HepG2 (cell line): ENCODE measurements at regions not wholly inside any gene's neighbourhood (a gene's known extent, or its start where the extent isn't known, plus 50 kb on each side); places are given as distances from the start of the nearest gene placed in this dataset.

Experiments used
- ATF2 ChIP-seq: sonication (generic); formaldehyde crosslinking; IDR thresholded peaks from 2 replicates; pipeline ENCODE4 v1.4.0; 2020; ENCODE audit warnings: missing genetic modification reagents
- CHCHD3 ChIP-seq: sonication (generic); formaldehyde crosslinking; IDR thresholded peaks from 2 replicates; pipeline ENCODE4 v1.8.0; 2022; ENCODE audit warnings: mild to moderate bottlenecking, missing genetic modification reagents, moderate library complexity
- DR1 ChIP-seq: sonication (generic); formaldehyde crosslinking; IDR thresholded peaks from 2 replicates; pipeline ENCODE4 v1.8.0; 2021; ENCODE audit warnings: mild to moderate bottlenecking, missing genetic modification reagents, inconsistent platforms
- EEA1 ChIP-seq: sonication (generic); formaldehyde crosslinking; IDR thresholded peaks from 2 replicates; pipeline ENCODE4 v1.5.1; 2020; ENCODE audit warnings: mild to moderate bottlenecking, missing genetic modification reagents, borderline replicate concordance
- HOXA7 ChIP-seq: sonication (generic); formaldehyde crosslinking; IDR thresholded peaks from 2 replicates; pipeline ENCODE4 v1.8.1; 2022; ENCODE audit warnings: mild to moderate bottlenecking, missing genetic modification reagents, moderate library complexity
- MAFF ChIP-seq: IDR thresholded peaks from 2 replicates; pipeline ENCODE4 v1.6.1; 2011; ENCODE audit warnings: low read depth, low read length, improper control_type of control experiment
- MAFK ChIP-seq, 2 experiments: IDR thresholded peaks in 1 of 2; conservative IDR thresholded peaks in 1 of 2; 2 replicates each; pipeline ENCODE4 v1.6.1; 2011; ENCODE audit warnings: improper control_type of control experiment in 2 of 2, low read length in 2 of 2
- MAX ChIP-seq: IDR thresholded peaks from 2 replicates; pipeline ENCODE4 v1.6.1; 2012; ENCODE audit warnings: inconsistent platforms
- NR2F2 ChIP-seq: IDR thresholded peaks from 2 replicates; pipeline ENCODE4 v1.6.1; 2012; ENCODE audit warnings: low read depth, inconsistent platforms, borderline replicate concordance
- PHF8 ChIP-seq: sonication (generic); formaldehyde crosslinking; IDR thresholded peaks from 2 replicates; pipeline ENCODE4 v1.5.0; 2020; ENCODE audit warnings: missing genetic modification reagents
- RFX3 ChIP-seq: IDR thresholded peaks from 2 replicates; pipeline ENCODE4 v1.6.1; 2016; ENCODE audit warnings: missing biosample characterization, missing genetic modification reagents
- SAFB2 ChIP-seq: sonication (generic); formaldehyde crosslinking; IDR thresholded peaks from 2 replicates; pipeline ENCODE4 v1.5.1; 2020; ENCODE audit warnings: missing genetic modification reagents, low read depth, mild to moderate bottlenecking, borderline replicate concordance
- SATB2 ChIP-seq: sonication (generic); formaldehyde crosslinking; IDR thresholded peaks from 2 replicates; pipeline ENCODE4 v1.5.0; 2020; ENCODE audit warnings: missing genetic modification reagents
- SOX6 ChIP-seq, 2 experiments: fragments of 450-650 bp in 1 of 2; sonication (generic) in 1 of 2; formaldehyde crosslinking in 1 of 2; IDR thresholded peaks; 2 replicates each; pipeline versions ENCODE4 v1.4.0 to v1.6.1; 2017 to 2020; ENCODE audit warnings: antibody characterized with exemption in 1 of 2, mild to moderate bottlenecking in 1 of 2, missing genetic modification reagents in 1 of 2
- SP4 ChIP-seq: sonication (generic); formaldehyde crosslinking; IDR thresholded peaks from 2 replicates; pipeline ENCODE4 v1.8.1; 2023; ENCODE audit warnings: mild to moderate bottlenecking, missing genetic modification reagents
- TEAD2 ChIP-seq: sonication (generic); formaldehyde crosslinking; IDR thresholded peaks from 2 replicates; pipeline ENCODE4 v1.9.0; 2021; ENCODE audit warnings: missing genetic modification reagents
- TFDP1 ChIP-seq: IDR thresholded peaks from 2 replicates; pipeline ENCODE4 v1.6.1; 2016; ENCODE audit warnings: missing compliant biosample characterization, missing genetic modification reagents, borderline replicate concordance
- YEATS4 ChIP-seq: sonication (generic); formaldehyde crosslinking; IDR thresholded peaks from 2 replicates; pipeline ENCODE4 v1.4.0; 2020; ENCODE audit warnings: missing genetic modification reagents, borderline replicate concordance
- ZBTB20 ChIP-seq: sonication (generic); formaldehyde crosslinking; IDR thresholded peaks from 2 replicates; pipeline ENCODE4 v1.8.1; 2023; ENCODE audit warnings: missing genetic modification reagents, low read depth, mild to moderate bottlenecking, borderline replicate concordance
- ZBTB3 ChIP-seq: sonication (generic); formaldehyde crosslinking; IDR thresholded peaks from 2 replicates; pipeline ENCODE4 v1.4.0; 2020; ENCODE audit warnings: low read depth, mild to moderate bottlenecking, moderate library complexity, missing genetic modification reagents, borderline replicate concordance
- ZBTB44 ChIP-seq: sonication (generic); formaldehyde crosslinking; IDR thresholded peaks from 2 replicates; pipeline ENCODE4 v1.4.0; 2020; ENCODE audit warnings: missing genetic modification reagents
- ZEB1 ChIP-seq: IDR thresholded peaks from 2 replicates; pipeline ENCODE4 v1.6.1; 2012; ENCODE audit warnings: mild to moderate bottlenecking, low read depth, inconsistent platforms; ENCODE audit not compliant: insufficient replicate concordance
- ZNF160 ChIP-seq: sonication (generic); formaldehyde crosslinking; IDR thresholded peaks from 2 replicates; pipeline ENCODE4 v1.8.0; 2022; ENCODE audit warnings: mild to moderate bottlenecking, inconsistent platforms, missing genetic modification reagents
- ZNF224 ChIP-seq: sonication (generic); formaldehyde crosslinking; IDR thresholded peaks from 2 replicates; pipeline ENCODE4 v1.5.0; 2020; ENCODE audit warnings: mild to moderate bottlenecking, missing genetic modification reagents
- ZNF292 ChIP-seq: sonication (generic); formaldehyde crosslinking; IDR thresholded peaks from 2 replicates; pipeline ENCODE4 v1.8.1; 2022; ENCODE audit warnings: mild to moderate bottlenecking, low read depth, missing genetic modification reagents, borderline replicate concordance
- ZNF549 ChIP-seq: sonication (generic); formaldehyde crosslinking; IDR thresholded peaks from 2 replicates; pipeline ENCODE4 v1.5.0; 2020; ENCODE audit warnings: missing genetic modification reagents

GRCh38 chr1:213492161-213493041 lies 441.4 kb downstream of the RPS6KC1 start (continued):
- TF ChIP-seq MAX (peak; percentile 64), DR1 (CRISPR knock-in tag) (0 out of 2 replicates have a peak, but pooled peaks have one; percentile 33), ZBTB20 (CRISPR knock-in tag) (0 out of 2 replicates have a peak, but pooled peaks have one; percentile 18), SAFB2 (CRISPR knock-in tag) (no peak), MAFK (conservative IDR thresholded peaks at IDR 0.05 in 1 of 2, IDR thresholded peaks at IDR 0.05 in 1 of 2; ENCODE audit: low read length in 2 of 2) (no peak), ATF2 (peak; percentile 58; the same call in 1 of the 2 replicates), TFDP1 (CRISPR knock-in tag) (no peak), TEAD2 (no peak), ZNF224 (CRISPR knock-in tag) (no peak), MAFF (no peak), RFX3 (CRISPR knock-in tag) (no peak), CHCHD3 (CRISPR knock-in tag) (no peak), ZNF160 (CRISPR knock-in tag) (peak; percentile 63; the same call in 1 of the 2 replicates), SOX6 (IDR thresholded peaks at IDR 0.05) (no peak), SOX6 (CRISPR knock-in tag; IDR thresholded peaks at IDR 0.05) (peak; percentile 96), SP4 (CRISPR knock-in tag) (no peak), HOXA7 (CRISPR knock-in tag) (no peak), EEA1 (CRISPR knock-in tag) (no peak), PHF8 (CRISPR knock-in tag) (0 out of 2 replicates have a peak, but pooled peaks have one; percentile 26), SATB2 (CRISPR knock-in tag) (peak; percentile 72; the same call in 1 of the 2 replicates), NR2F2 (peak; percentile 97), ZEB1 (peak; percentile 22), YEATS4 (CRISPR knock-in tag) (peak; percentile 47; the same call in 1 of the 2 replicates), ZNF549 (CRISPR knock-in tag) (no peak), ZBTB44 (CRISPR knock-in tag) (no peak), ZNF292 (CRISPR knock-in tag) (peak; percentile 74; the same call in 1 of the 2 replicates), ZBTB3 (no peak)
